Liver (tissue), 8 donors: ENCODE measurements at regions not wholly inside any gene's neighbourhood (a gene's known extent, or its start where the extent isn't known, plus 50 kb on each side); places are given as distances from the start of the nearest gene placed in this dataset.

Experiments used
- DNase-seq: peaks from one replicate; pipeline ENCODE4 v3.0.0-alpha.2; 2017; ENCODE audit warnings: low spot score
- H3K27ac ChIP-seq, 2 donors: one replicate each; pipeline ENCODE4 v1.7.0; 2013; ENCODE audit warnings: inconsistent platforms in 2 of 2, low read length in 2 of 2, control low read depth in 1 of 2, low read depth in 1 of 2, mild to moderate bottlenecking in 1 of 2
- H3K27me3 ChIP-seq, 4 donors: one replicate each; pipeline versions ENCODE4 v1.6.1 to v1.7.0; 2013; ENCODE audit warnings: low read length in 3 of 4, inconsistent platforms in 1 of 4, mild to moderate bottlenecking in 1 of 4, moderate library complexity in 1 of 4; ENCODE audit not compliant: control insufficient read depth in 4 of 4, insufficient read depth in 4 of 4
- H3K36me3 ChIP-seq, 4 donors: one replicate each; pipeline versions ENCODE4 v1.6.1 to v1.7.0; 2013; ENCODE audit warnings: low read length in 3 of 4, mild to moderate bottlenecking in 3 of 4, low read depth in 1 of 4, moderate library complexity in 1 of 4; ENCODE audit not compliant: control insufficient read depth in 4 of 4, insufficient read depth in 3 of 4
- H3K4me1 ChIP-seq, 4 donors: one replicate each; pipeline versions ENCODE4 v1.6.1 to v1.7.0; 2013; ENCODE audit warnings: low read length in 3 of 4, mild to moderate bottlenecking in 3 of 4, moderate library complexity in 1 of 4; ENCODE audit not compliant: control insufficient read depth in 4 of 4, insufficient read depth in 4 of 4
- H3K4me3 ChIP-seq, 3 donors: one replicate each; pipeline versions ENCODE4 v1.6.1 to v1.7.0; 2013; ENCODE audit warnings: low read length in 3 of 3, control low read depth in 1 of 3, low read depth in 1 of 3, mild to moderate bottlenecking in 1 of 3
- H3K9ac ChIP-seq, 2 donors: one replicate each; pipeline ENCODE4 v1.7.0; 2013; ENCODE audit warnings: low read length in 2 of 2, mild to moderate bottlenecking in 2 of 2, moderate library complexity in 2 of 2, control low read depth in 1 of 2, low read depth in 1 of 2
- H3K9me3 ChIP-seq, 4 donors: one replicate each; pipeline versions ENCODE4 v1.6.1 to v1.7.0; 2013; ENCODE audit warnings: low read length in 3 of 4; ENCODE audit not compliant: control insufficient read depth in 4 of 4
- ATF3 ChIP-seq: IDR thresholded peaks from 2 replicates; pipeline ENCODE4 v1.6.1; 2016; ENCODE audit warnings: antibody characterized with exemption
- CTCF ChIP-seq: fragments of 150-350 bp; IDR thresholded peaks from 2 replicates; pipeline ENCODE4 v1.5.1; 2017; ENCODE audit warnings: improper control_type of control experiment, low read depth, low read length; ENCODE audit not compliant: missing input control
- EGR1 ChIP-seq, 2 donors: IDR thresholded peaks; 2 replicates each; pipeline ENCODE4 v1.6.1; 2016 to 2018; ENCODE audit warnings: antibody characterized with exemption in 2 of 2, low read depth in 2 of 2
- FOXA1 ChIP-seq: IDR thresholded peaks from 2 replicates; pipeline ENCODE4 v1.6.1; 2016; ENCODE audit warnings: antibody characterized with exemption
- FOXA2 ChIP-seq: IDR thresholded peaks from 2 replicates; pipeline ENCODE4 v1.6.1; 2016; ENCODE audit warnings: antibody characterized with exemption
- GABPA ChIP-seq, 2 donors: IDR thresholded peaks in 1 of 2; conservative IDR thresholded peaks in 1 of 2; 2 replicates each; pipeline ENCODE4 v1.6.1; 2016; ENCODE audit warnings: antibody characterized with exemption in 2 of 2, mild to moderate bottlenecking in 1 of 2, moderate library complexity in 1 of 2
- HNF4A ChIP-seq, 2 donors: conservative IDR thresholded peaks; 2 replicates each; pipeline ENCODE4 v1.6.1; 2016; ENCODE audit warnings: antibody characterized with exemption in 2 of 2, mild to moderate bottlenecking in 2 of 2
- HNF4G ChIP-seq: IDR thresholded peaks from 2 replicates; pipeline ENCODE4 v1.6.1; 2016; ENCODE audit warnings: antibody characterized with exemption
- JUND ChIP-seq, 2 donors: IDR thresholded peaks; 2 replicates each; pipeline ENCODE4 v1.6.1; 2016; ENCODE audit warnings: antibody characterized with exemption in 2 of 2
- NR2F2 ChIP-seq: IDR thresholded peaks from 2 replicates; pipeline ENCODE4 v1.6.1; 2016; ENCODE audit warnings: antibody characterized with exemption
- RAD21 ChIP-seq, 2 donors: IDR thresholded peaks; 2 replicates each; pipeline ENCODE4 v1.6.1; 2016; ENCODE audit warnings: antibody characterized with exemption in 2 of 2, mild to moderate bottlenecking in 2 of 2
- REST ChIP-seq: IDR thresholded peaks from 2 replicates; pipeline ENCODE4 v1.6.1; 2016; ENCODE audit warnings: antibody characterized with exemption, mild to moderate bottlenecking
- RXRA ChIP-seq, 2 donors: IDR thresholded peaks; 2 replicates each; pipeline ENCODE4 v1.6.1; 2017 to 2018; ENCODE audit warnings: antibody characterized with exemption in 2 of 2, mild to moderate bottlenecking in 1 of 2
- SP1 ChIP-seq: IDR thresholded peaks from 2 replicates; pipeline ENCODE4 v1.6.1; 2018; ENCODE audit warnings: antibody characterized with exemption, mild to moderate bottlenecking
- TAF1 ChIP-seq: conservative IDR thresholded peaks from 2 replicates; pipeline ENCODE4 v1.6.1; 2016; ENCODE audit warnings: antibody characterized with exemption, mild to moderate bottlenecking
- YY1 ChIP-seq: IDR thresholded peaks from 2 replicates; pipeline ENCODE4 v1.6.1; 2016; ENCODE audit warnings: antibody characterized with exemption, mild to moderate bottlenecking
- ZBTB33 ChIP-seq: IDR thresholded peaks from 2 replicates; pipeline ENCODE4 v1.6.1; 2016; ENCODE audit warnings: antibody characterized with exemption
- WGBS: extraction: QIAGEN DNeasy Blood & Tissue Kit; methylation state at CpG from one replicate; pipeline ENCODE4 v1.1.7; 2013; 5-methylcytosine and 5-hydroxymethylcytosine counted together
- TF ChIP-seq, protein P1 (sequence below): IDR thresholded peaks from 2 replicates; pipeline ENCODE4 v1.6.1; 2016; ENCODE audit warnings: antibody characterized with exemption
- donor health status: healthy.
- donor health status: healthy.
- donor health status: healthy.
- donor health status: healthy.
- donor health status: healthy.

DNA sequence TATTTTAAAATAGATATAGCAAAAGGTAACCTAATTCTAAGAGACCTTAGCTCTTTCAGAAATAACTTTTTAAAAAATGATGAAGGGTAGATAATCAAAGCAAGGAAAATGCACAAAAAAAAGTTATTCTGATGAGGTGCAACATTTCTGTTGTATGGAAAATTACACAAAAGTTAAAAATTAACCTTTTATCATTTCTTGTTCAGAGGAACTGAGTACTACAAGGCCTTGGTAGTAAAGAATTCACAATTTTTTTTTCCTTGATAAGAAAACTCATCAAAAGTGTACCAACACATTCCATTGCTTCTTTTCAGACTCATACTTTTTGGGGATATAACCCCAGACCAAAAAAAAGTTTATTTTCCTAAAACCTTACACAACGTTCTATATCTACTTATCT, 213.0 kb downstream of the IL15 start:
- Histone ChIP-seq H3K9me3 (no peaks in the 10 kb centered on the region), H3K4me1 (peaks cover 5 to 25% (median 15%) of the 10 kb centered on the region in 4 donors), H3K9ac (peak overlapping the region in 1 of 2 donors; percentile 58), H3K27ac (peak overlapping the region; percentile 64 to 67), H3K27me3 (no peaks in the 10 kb centered on the region), H3K36me3 (no peaks in the 10 kb centered on the region), H3K4me3 (no peak overlapping the region)
- TF ChIP-seq SP1: no peak
- TF ChIP-seq REST: no peak
- peak in 1 of 2 donors; percentile 10 for TF ChIP-seq EGR1 (IDR thresholded peaks at IDR 0.05; ENCODE audit: low read depth in 2 of 2)
- 27% methylated on average over 1 of the region's 1 CpG for WGBS
- no peak for DNase-seq

GRCh38 chr4:141849778-141850177, 213.4 kb downstream of the IL15 start:
- H3K4me3 ChIP-seq: no peak overlapping the region
- peak overlapping the region in 1 of 2 donors; percentile 58 for H3K9ac ChIP-seq
- H3K9me3 ChIP-seq: no peaks in the 10 kb centered on the region
- H3K36me3 ChIP-seq: no peaks in the 10 kb centered on the region
- no peaks in the 10 kb centered on the region for H3K27me3 ChIP-seq
- no peak for DNase-seq
- TF ChIP-seq JUND (IDR thresholded peaks at IDR 0.05) (peak; percentile 66 to 68), RAD21 (IDR thresholded peaks at IDR 0.05) (peak in 1 of 2 donors; percentile 24), FOXA1 (peak; percentile 56), HNF4A (conservative IDR thresholded peaks at IDR 0.05) (peak; percentile 98 to 99), GABPA (IDR thresholded peaks at IDR 0.05 in 1 of 2, conservative IDR thresholded peaks at IDR 0.05 in 1 of 2) (no peak), YY1 (peak; percentile 43), EGR1 (IDR thresholded peaks at IDR 0.05; ENCODE audit: low read depth in 2 of 2) (peak in 1 of 2 donors; percentile 46), NR2F2 (no peak), SP1 (peak; percentile 91), ZBTB33 (peak; percentile 80), CTCF (no peak), ATF3 (no peak), TAF1 (no peak), HNF4G (peak; percentile 91), REST (no peak), RXRA (IDR thresholded peaks at IDR 0.05) (peak; percentile 54 to 69), FOXA2 (peak; percentile 40)
- TF ChIP-seq, protein P1, sequence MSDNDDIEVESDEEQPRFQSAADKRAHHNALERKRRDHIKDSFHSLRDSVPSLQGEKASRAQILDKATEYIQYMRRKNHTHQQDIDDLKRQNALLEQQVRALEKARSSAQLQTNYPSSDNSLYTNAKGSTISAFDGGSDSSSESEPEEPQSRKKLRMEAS: peak; percentile 29
- H3K27ac ChIP-seq: peak overlapping the region; percentile 64 to 67
- H3K4me1 ChIP-seq: peaks cover 5 to 25% (median 15%) of the 10 kb centered on the region in 4 donors
- WGBS: 26% methylated on average over 1 of the region's 1 CpG
